G401.6 (cell line): ENCODE measurements at regions not wholly inside any gene's neighbourhood (a gene's known extent, or its start where the extent isn't known, plus 50 kb on each side); places are given as distances from the start of the nearest gene placed in this dataset.

Source experiments
- FAIRE-seq: peaks from 2 replicates; lab custom pipeline; 2012; peaks lifted over from hg19 to GRCh38; lab: Jason Lieb, UNC

GRCh38 chr20:7087803-7088202, 320.3 kb downstream of the BMP2 start:
- FAIRE-seq, result no peak

GRCh38 chr20:7090001-7090400, 322.5 kb downstream of the BMP2 start:
- FAIRE-seq, result no peak

GRCh38 chr20:7090811-7091210, 323.3 kb downstream of the BMP2 start:
- FAIRE-seq, result no peak

- no peak for FAIRE-seq
Measured at GRCh38 chr20:7091655-7092054, 324.2 kb downstream of the BMP2 start.

- no peak for FAIRE-seq
Measured at GRCh38 chr20:7094438-7094997, 327.0 kb downstream of the BMP2 start.

- FAIRE-seq, result no peak
Measured at GRCh38 chr20:7106910-7107309, 339.4 kb downstream of the BMP2 start.

- FAIRE-seq, result no peak
Measured at GRCh38 chr20:7108929-7109328, 341.4 kb downstream of the BMP2 start.

- no peak for FAIRE-seq
Measured at GRCh38 chr20:7113577-7114466, 346.3 kb downstream of the BMP2 start.

- FAIRE-seq, result no peak
Measured at GRCh38 chr20:7123457-7123856, 356.0 kb downstream of the BMP2 start.

- FAIRE-seq, result no peak
Measured at GRCh38 chr20:7124120-7124519, 356.6 kb downstream of the BMP2 start.

- FAIRE-seq, result no peak
Measured at GRCh38 chr20:7136886-7137285, 369.4 kb downstream of the BMP2 start.

GRCh38 chr20:7137395-7138151, 370.1 kb downstream of the BMP2 start:
- no peak for FAIRE-seq

- no peak for FAIRE-seq
Measured at GRCh38 chr20:7144464-7144863, 377.0 kb downstream of the BMP2 start.

GRCh38 chr20:7146552-7147219, 379.2 kb downstream of the BMP2 start:
- FAIRE-seq, result no peak

GRCh38 chr20:7147220-7147601, 379.7 kb downstream of the BMP2 start:
- no peak for FAIRE-seq

- FAIRE-seq, result no peak
Measured at GRCh38 chr20:7151676-7152470, 384.4 kb downstream of the BMP2 start.

- no peak for FAIRE-seq
Measured at GRCh38 chr20:7155282-7155681, 387.8 kb downstream of the BMP2 start.

- no peak for FAIRE-seq
Measured at GRCh38 chr20:7155794-7156193, 388.3 kb downstream of the BMP2 start.

GRCh38 chr20:7159903-7160302, 392.4 kb downstream of the BMP2 start:
- no peak for FAIRE-seq

- FAIRE-seq, result no peak
Measured at GRCh38 chr20:7161690-7162089, 394.2 kb downstream of the BMP2 start.

GRCh38 chr20:7171911-7172310, 404.4 kb downstream of the BMP2 start:
- no peak for FAIRE-seq

- FAIRE-seq, result no peak
Measured at GRCh38 chr20:7174554-7174953, 407.1 kb downstream of the BMP2 start.
